Thyroid gland (tissue), 4 donors: ENCODE measurements at regions not wholly inside any gene's neighbourhood (a gene's known extent, or its start where the extent isn't known, plus 50 kb on each side); places are given as distances from the start of the nearest gene placed in this dataset.

ENCODE experiments used
- DNase-seq, 2 donors: peaks; one replicate each; pipeline ENCODE4 v3.0.0-alpha.2; 2019
- H3K27ac ChIP-seq, 3 donors: fragments of 200-600 bp; sonication (generic); 1 replicate in 2 of 3; 2 replicates in 1 of 3; pipeline ENCODE4 v1.5.1; 2016 to 2019; ENCODE audit warnings: mild to moderate bottlenecking in 1 of 3, moderate library complexity in 1 of 3
- H3K27me3 ChIP-seq: fragments of 200-600 bp; sonication (generic); one replicate; pipeline ENCODE4 v1.5.1; 2019
- H3K36me3 ChIP-seq, 2 donors: fragments of 200-600 bp; sonication (generic); one replicate each; pipeline ENCODE4 v1.5.1; 2016 to 2019
- H3K4me1 ChIP-seq, 2 donors: fragments of 200-600 bp; sonication (generic); one replicate each; pipeline ENCODE4 v1.5.1; 2017 to 2019
- H3K4me3 ChIP-seq, 3 donors: fragments of 200-600 bp; sonication (generic); replicated peaks in 1 of 3; 1 replicate in 2 of 3; 2 replicates in 1 of 3; pipeline ENCODE4 v1.5.1; 2016; ENCODE audit warnings: mild to moderate bottlenecking in 1 of 3
- H3K9me3 ChIP-seq: fragments of 200-600 bp; sonication (generic); one replicate; pipeline ENCODE4 v1.5.1; 2017
- POLR2A ChIP-seq, 2 donors: fragments of 450-650 bp; IDR thresholded peaks; one replicate each; pipeline ENCODE4 v1.6.1; 2017; ENCODE audit warnings: antibody characterized with exemption in 2 of 2, mild to moderate bottlenecking in 2 of 2, moderate library complexity in 1 of 2
- whole genome bisulfite sequencing, 2 donors: methylation state at CpG; one replicate each; pipeline ENCODE4 v1.1.5; 2017; 5-methylcytosine and 5-hydroxymethylcytosine counted together
- intact Hi-C: fragments of 100-400 bp; cut with DNase I; formaldehyde crosslinking; loops from one replicate; pipeline ENCODE4 v1.15.1; 2023
- TF ChIP-seq, protein P1 (sequence below), 6 experiments: fragments of 200-600 bp in 3 of 6; fragments of 450-650 bp in 3 of 6; sonication (generic) in 3 of 6; IDR thresholded peaks; one replicate each; pipeline ENCODE4 v1.5.1; 2016 to 2019; ENCODE audit warnings: antibody characterized with exemption in 6 of 6, mild to moderate bottlenecking in 2 of 6, inconsistent platforms in 1 of 6, moderate library complexity in 1 of 6

GRCh38 chr12:105449431-105449830, 118.9 kb downstream of the C12orf75 start:
- no peak for TF ChIP-seq POLR2A (IDR thresholded peaks at IDR 0.05)
- TF ChIP-seq, protein P1, sequence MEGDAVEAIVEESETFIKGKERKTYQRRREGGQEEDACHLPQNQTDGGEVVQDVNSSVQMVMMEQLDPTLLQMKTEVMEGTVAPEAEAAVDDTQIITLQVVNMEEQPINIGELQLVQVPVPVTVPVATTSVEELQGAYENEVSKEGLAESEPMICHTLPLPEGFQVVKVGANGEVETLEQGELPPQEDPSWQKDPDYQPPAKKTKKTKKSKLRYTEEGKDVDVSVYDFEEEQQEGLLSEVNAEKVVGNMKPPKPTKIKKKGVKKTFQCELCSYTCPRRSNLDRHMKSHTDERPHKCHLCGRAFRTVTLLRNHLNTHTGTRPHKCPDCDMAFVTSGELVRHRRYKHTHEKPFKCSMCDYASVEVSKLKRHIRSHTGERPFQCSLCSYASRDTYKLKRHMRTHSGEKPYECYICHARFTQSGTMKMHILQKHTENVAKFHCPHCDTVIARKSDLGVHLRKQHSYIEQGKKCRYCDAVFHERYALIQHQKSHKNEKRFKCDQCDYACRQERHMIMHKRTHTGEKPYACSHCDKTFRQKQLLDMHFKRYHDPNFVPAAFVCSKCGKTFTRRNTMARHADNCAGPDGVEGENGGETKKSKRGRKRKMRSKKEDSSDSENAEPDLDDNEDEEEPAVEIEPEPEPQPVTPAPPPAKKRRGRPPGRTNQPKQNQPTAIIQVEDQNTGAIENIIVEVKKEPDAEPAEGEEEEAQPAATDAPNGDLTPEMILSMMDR (IDR thresholded peaks at IDR 0.05), result no peak
- 83 to 88% methylated on average over 6 of the region's 6 CpGs for WGBS, 2 donors
- H3K4me1 ChIP-seq, result peaks cover 0 to 7% of the 10 kb centered on the region in 2 donors
- no peaks in the 10 kb centered on the region for H3K36me3 ChIP-seq
- H3K4me3 ChIP-seq, result no peak overlapping the region
- intact Hi-C loops, result no loop called here
- DNase-seq, result no peak
- no peaks in the 10 kb centered on the region for H3K27me3 ChIP-seq
- H3K27ac ChIP-seq, result no peak overlapping the region
- no peaks in the 10 kb centered on the region for H3K9me3 ChIP-seq

DNA sequence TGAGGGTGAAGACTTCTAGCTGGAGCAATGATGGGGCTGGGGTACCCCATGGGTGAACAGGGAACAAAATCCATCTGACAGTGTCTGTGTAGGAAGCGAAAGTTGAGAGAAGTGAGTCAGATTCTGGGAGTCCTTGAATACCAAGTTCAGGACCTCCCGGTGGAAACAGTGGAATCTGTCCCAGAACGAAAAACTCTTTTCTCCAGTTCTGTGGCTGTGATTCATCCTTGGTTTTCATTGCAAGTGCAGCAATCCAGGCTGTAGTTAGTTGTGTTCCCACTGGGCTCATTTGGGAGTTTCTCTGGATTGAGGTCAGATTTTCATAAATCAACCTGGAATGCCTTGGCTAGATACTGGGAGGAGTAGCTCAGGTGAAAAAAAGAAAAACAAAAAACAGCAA, 120.7 kb downstream of the C12orf75 start:
- H3K4me1 ChIP-seq, result no peaks in the 10 kb centered on the region
- no peaks in the 10 kb centered on the region for H3K9me3 ChIP-seq
- WGBS, 2 donors, result 84 to 85% methylated on average over 3 of the region's 3 CpGs
- intact Hi-C loops, result no loop called here
- no peak for DNase-seq
- no peaks in the 10 kb centered on the region for H3K36me3 ChIP-seq
- no peak overlapping the region for H3K4me3 ChIP-seq
- no peak overlapping the region for H3K27ac ChIP-seq
- TF ChIP-seq POLR2A (IDR thresholded peaks at IDR 0.05), result no peak
- TF ChIP-seq, protein P1 (IDR thresholded peaks at IDR 0.05), result no peak
- no peaks in the 10 kb centered on the region for H3K27me3 ChIP-seq

DNA sequence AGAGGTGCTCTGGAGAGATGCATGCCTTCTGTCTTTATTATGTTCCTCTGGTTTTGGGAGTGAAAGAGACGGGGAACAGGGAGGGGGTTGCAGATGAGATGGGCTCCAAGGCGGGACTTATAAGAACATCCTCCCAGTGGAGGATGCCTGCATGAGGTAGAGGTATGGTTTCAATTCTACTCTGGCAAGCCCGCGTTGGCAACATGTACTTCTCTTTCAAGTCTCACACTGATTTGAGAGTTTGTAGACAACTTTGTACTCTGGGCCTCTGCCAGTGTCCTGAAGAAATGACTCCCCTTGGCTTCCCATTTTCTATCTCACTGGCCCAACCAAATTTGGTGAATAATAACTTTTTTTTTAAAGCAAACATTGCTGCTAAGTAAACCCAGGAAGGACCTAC, 121.3 kb downstream of the C12orf75 start:
- H3K4me1 ChIP-seq, result no peaks in the 10 kb centered on the region
- intact Hi-C loops, result no loop called here
- TF ChIP-seq POLR2A (IDR thresholded peaks at IDR 0.05), result no peak
- TF ChIP-seq, protein P1 (IDR thresholded peaks at IDR 0.05), result no peak
- no peak for DNase-seq
- H3K27me3 ChIP-seq, result no peaks in the 10 kb centered on the region
- H3K4me3 ChIP-seq, result no peak overlapping the region
- no peaks in the 10 kb centered on the region for H3K9me3 ChIP-seq
- 64 to 74% methylated on average over 4 of the region's 4 CpGs for WGBS, 2 donors
- no peak overlapping the region for H3K27ac ChIP-seq
- no peaks in the 10 kb centered on the region for H3K36me3 ChIP-seq

DNA sequence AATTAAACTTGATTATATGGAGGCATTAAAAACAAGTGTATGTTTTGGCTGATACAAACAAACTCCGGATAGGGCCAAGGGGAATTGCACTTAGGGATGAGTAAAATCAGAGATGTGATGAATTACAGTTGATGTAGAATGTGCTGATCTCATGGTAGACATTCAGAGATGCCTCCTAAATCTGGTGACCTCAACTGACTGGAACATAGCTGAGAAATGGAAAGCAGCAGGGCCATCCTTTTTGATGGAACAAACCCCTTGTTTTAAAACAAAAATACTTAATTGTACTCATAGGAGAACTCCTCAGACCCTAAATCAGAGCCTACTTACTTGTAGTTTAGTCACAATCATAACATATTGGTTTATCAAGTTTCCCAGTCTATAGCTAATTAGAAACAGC, 122.8 kb downstream of the C12orf75 start:
- Histone ChIP-seq H3K4me3 (no peak overlapping the region), H3K4me1 (no peaks in the 10 kb centered on the region), H3K9me3 (no peaks in the 10 kb centered on the region), H3K27me3 (no peaks in the 10 kb centered on the region), H3K27ac (no peak overlapping the region), H3K36me3 (no peaks in the 10 kb centered on the region)
- no peak for DNase-seq
- intact Hi-C loops, result no loop called here
- 77 to 78% methylated on average over 1 of the region's 1 CpG for WGBS, 2 donors
- TF ChIP-seq, protein P1 (IDR thresholded peaks at IDR 0.05), result no peak
- TF ChIP-seq POLR2A (IDR thresholded peaks at IDR 0.05), result no peak

- DNase-seq, result no peak
- no peaks in the 10 kb centered on the region for H3K27me3 ChIP-seq
- H3K36me3 ChIP-seq, result no peaks in the 10 kb centered on the region
- H3K27ac ChIP-seq, result no peak overlapping the region
- intact Hi-C loops, result no loop called here
- TF ChIP-seq, protein P1 (IDR thresholded peaks at IDR 0.05), result no peak
- TF ChIP-seq POLR2A (IDR thresholded peaks at IDR 0.05), result no peak
- 69 to 74% methylated on average over 4 of the region's 4 CpGs for WGBS, 2 donors
- H3K9me3 ChIP-seq, result no peaks in the 10 kb centered on the region
- H3K4me1 ChIP-seq, result no peaks in the 10 kb centered on the region
- no peak overlapping the region for H3K4me3 ChIP-seq
These were observed 124.2 kb downstream of the C12orf75 start for GRCh38 chr12:105454688-105455087.
